ENCODE measurements at regions not wholly inside any gene's neighbourhood (a gene's known extent, or its start where the extent isn't known, plus 50 kb on each side); places are given as distances from the start of the nearest gene placed in this dataset.
"Not testable (repeated sequence)": the region's sequence is repeated elsewhere in the genome, so short reads cannot be mapped to it uniquely, and the experiment has no call there.

DNA sequence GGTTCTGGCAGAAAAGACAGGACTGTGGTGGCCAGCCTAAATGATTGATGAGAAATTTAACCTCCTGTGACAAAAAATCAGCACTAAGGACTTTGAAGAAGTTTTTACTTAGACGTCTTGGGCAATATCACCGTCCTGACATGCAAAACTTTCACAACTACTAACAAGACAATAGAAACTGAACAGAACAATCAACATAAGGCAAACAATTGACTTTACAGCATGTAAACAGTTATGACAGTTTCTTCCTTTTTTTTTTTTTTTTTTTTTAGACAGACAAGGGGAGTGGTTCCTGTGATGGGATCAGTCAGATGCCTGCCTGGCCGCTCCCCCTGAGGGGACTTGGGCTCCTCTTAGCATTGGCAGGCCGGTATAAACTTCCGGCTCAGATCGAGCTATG, 100.8 kb downstream of the ALG1L2 start:
- TF ChIP-seq, protein P1, sequence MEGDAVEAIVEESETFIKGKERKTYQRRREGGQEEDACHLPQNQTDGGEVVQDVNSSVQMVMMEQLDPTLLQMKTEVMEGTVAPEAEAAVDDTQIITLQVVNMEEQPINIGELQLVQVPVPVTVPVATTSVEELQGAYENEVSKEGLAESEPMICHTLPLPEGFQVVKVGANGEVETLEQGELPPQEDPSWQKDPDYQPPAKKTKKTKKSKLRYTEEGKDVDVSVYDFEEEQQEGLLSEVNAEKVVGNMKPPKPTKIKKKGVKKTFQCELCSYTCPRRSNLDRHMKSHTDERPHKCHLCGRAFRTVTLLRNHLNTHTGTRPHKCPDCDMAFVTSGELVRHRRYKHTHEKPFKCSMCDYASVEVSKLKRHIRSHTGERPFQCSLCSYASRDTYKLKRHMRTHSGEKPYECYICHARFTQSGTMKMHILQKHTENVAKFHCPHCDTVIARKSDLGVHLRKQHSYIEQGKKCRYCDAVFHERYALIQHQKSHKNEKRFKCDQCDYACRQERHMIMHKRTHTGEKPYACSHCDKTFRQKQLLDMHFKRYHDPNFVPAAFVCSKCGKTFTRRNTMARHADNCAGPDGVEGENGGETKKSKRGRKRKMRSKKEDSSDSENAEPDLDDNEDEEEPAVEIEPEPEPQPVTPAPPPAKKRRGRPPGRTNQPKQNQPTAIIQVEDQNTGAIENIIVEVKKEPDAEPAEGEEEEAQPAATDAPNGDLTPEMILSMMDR (IDR thresholded peaks at IDR 0.05): not testable (repeated sequence)
- not testable (repeated sequence) for TF ChIP-seq POLR2AphosphoS5 (IDR thresholded peaks at IDR 0.05); POLR2A (IDR thresholded peaks at IDR 0.05; ENCODE audit: low read depth)

Data from esophagus muscularis mucosa (tissue), 3 donors.